ENCODE measurements at regions not wholly inside any gene's neighbourhood (a gene's known extent, or its start where the extent isn't known, plus 50 kb on each side); places are given as distances from the start of the nearest gene placed in this dataset.

GRCh38 chr2:15861898-15862297, 78.5 kb upstream of the MYCN start:
- no peak overlapping the region for H3K27ac ChIP-seq (ENCODE audit: low read depth, low read length)
- no peak for DNase-seq (ENCODE audit: low read depth, low spot score)
- TF ChIP-seq CTCF (IDR thresholded peaks at IDR 0.05; ENCODE audit: low read depth, low read length): no peak
- no peaks in the 10 kb centered on the region for H3K27me3 ChIP-seq (ENCODE audit: control insufficient read depth, insufficient read depth, low read length)
- ChIA-PET CTCF (no interaction called here), POLR2A (no interaction called here)
- H3K9me3 ChIP-seq (ENCODE audit: control insufficient read depth, insufficient read depth, low read length): peaks cover 10% of the 10 kb centered on the region
- no peak overlapping the region for H3K4me3 ChIP-seq (ENCODE audit: low read depth, low read length)

- no peak for TF ChIP-seq CTCF (IDR thresholded peaks at IDR 0.05; ENCODE audit: low read depth, low read length)
- ChIA-PET CTCF (no interaction called here), POLR2A (no interaction called here)
- Histone ChIP-seq H3K27ac (ENCODE audit: low read depth, low read length) (no peak overlapping the region), H3K27me3 (ENCODE audit: control insufficient read depth, insufficient read depth, low read length) (no peaks in the 10 kb centered on the region), H3K9me3 (ENCODE audit: control insufficient read depth, insufficient read depth, low read length) (peaks cover 12% of the 10 kb centered on the region), H3K4me3 (ENCODE audit: low read depth, low read length) (no peak overlapping the region)
- no peak for DNase-seq (ENCODE audit: low read depth, low spot score)
These were observed 77.3 kb upstream of the MYCN start for GRCh38 chr2:15863089-15863488.

GRCh38 chr2:15863494-15864175, 76.7 kb upstream of the MYCN start:
- Histone ChIP-seq H3K9me3 (ENCODE audit: control insufficient read depth, insufficient read depth, low read length) (peaks cover 12% of the 10 kb centered on the region), H3K27ac (ENCODE audit: low read depth, low read length) (no peak overlapping the region), H3K27me3 (ENCODE audit: control insufficient read depth, insufficient read depth, low read length) (no peaks in the 10 kb centered on the region), H3K4me3 (ENCODE audit: low read depth, low read length) (no peak overlapping the region)
- ChIA-PET CTCF (no interaction called here), POLR2A (no interaction called here)
- no peak for DNase-seq (ENCODE audit: low read depth, low spot score)
- TF ChIP-seq CTCF (IDR thresholded peaks at IDR 0.05; ENCODE audit: low read depth, low read length): no peak

GRCh38 chr2:15864176-15864769, 76.1 kb upstream of the MYCN start:
- peaks cover 12% of the 10 kb centered on the region for H3K9me3 ChIP-seq (ENCODE audit: control insufficient read depth, insufficient read depth, low read length)
- DNase-seq (ENCODE audit: low read depth, low spot score): no peak
- H3K27me3 ChIP-seq (ENCODE audit: control insufficient read depth, insufficient read depth, low read length): no peaks in the 10 kb centered on the region
- H3K4me3 ChIP-seq (ENCODE audit: low read depth, low read length): no peak overlapping the region
- POLR2A ChIA-PET: no interaction called here
- CTCF ChIA-PET: no interaction called here
- no peak for TF ChIP-seq CTCF (IDR thresholded peaks at IDR 0.05; ENCODE audit: low read depth, low read length)
- H3K27ac ChIP-seq (ENCODE audit: low read depth, low read length): no peak overlapping the region

GRCh38 chr2:15865923-15866322, 74.4 kb upstream of the MYCN start:
- CTCF ChIA-PET: no interaction called here
- no peak for TF ChIP-seq CTCF (IDR thresholded peaks at IDR 0.05; ENCODE audit: low read depth, low read length)
- no peaks in the 10 kb centered on the region for H3K27me3 ChIP-seq (ENCODE audit: control insufficient read depth, insufficient read depth, low read length)
- H3K4me3 ChIP-seq (ENCODE audit: low read depth, low read length): no peak overlapping the region
- DNase-seq (ENCODE audit: low read depth, low spot score): no peak
- no peak overlapping the region for H3K27ac ChIP-seq (ENCODE audit: low read depth, low read length)
- POLR2A ChIA-PET: no interaction called here
- H3K9me3 ChIP-seq (ENCODE audit: control insufficient read depth, insufficient read depth, low read length): peaks cover 16% of the 10 kb centered on the region

Data from AG04450 (cell line).